ENCODE measurements at regions not wholly inside any gene's neighbourhood (a gene's known extent, or its start where the extent isn't known, plus 50 kb on each side); places are given as distances from the start of the nearest gene placed in this dataset.

DNA sequence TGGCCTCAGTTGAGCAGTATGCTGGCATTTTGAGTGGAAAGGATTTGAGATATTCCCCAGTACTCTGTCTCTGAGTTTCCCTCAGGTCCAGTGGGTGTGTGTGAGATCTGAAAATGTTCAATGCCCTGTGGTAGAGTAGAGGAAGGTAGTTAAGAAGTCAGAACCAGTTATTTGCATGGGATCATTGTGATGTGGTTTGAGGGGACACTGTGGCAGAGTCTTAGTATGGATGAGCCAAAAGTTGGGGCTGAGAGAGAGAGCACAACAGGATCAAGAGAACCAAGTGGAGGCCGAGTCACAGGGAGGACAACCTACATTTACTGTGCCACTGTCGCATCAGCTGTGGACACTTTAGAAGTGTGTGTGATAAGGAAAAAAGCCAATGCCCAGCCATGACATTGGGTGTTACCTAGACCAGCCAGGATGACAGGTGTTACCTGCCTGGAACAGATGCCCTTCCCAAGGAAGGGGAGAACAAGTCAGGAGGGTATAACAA is 128.9 kb upstream of the IL12B start:
- TF ChIP-seq, protein P1, sequence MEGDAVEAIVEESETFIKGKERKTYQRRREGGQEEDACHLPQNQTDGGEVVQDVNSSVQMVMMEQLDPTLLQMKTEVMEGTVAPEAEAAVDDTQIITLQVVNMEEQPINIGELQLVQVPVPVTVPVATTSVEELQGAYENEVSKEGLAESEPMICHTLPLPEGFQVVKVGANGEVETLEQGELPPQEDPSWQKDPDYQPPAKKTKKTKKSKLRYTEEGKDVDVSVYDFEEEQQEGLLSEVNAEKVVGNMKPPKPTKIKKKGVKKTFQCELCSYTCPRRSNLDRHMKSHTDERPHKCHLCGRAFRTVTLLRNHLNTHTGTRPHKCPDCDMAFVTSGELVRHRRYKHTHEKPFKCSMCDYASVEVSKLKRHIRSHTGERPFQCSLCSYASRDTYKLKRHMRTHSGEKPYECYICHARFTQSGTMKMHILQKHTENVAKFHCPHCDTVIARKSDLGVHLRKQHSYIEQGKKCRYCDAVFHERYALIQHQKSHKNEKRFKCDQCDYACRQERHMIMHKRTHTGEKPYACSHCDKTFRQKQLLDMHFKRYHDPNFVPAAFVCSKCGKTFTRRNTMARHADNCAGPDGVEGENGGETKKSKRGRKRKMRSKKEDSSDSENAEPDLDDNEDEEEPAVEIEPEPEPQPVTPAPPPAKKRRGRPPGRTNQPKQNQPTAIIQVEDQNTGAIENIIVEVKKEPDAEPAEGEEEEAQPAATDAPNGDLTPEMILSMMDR (IDR thresholded peaks at IDR 0.05) = no peak
- TF ChIP-seq POLR2A (IDR thresholded peaks at IDR 0.05) = no peak

All from uterus (tissue), 2 donors.